ENCODE measurements at regions not wholly inside any gene's neighbourhood (a gene's known extent, or its start where the extent isn't known, plus 50 kb on each side); places are given as distances from the start of the nearest gene placed in this dataset.

DNA sequence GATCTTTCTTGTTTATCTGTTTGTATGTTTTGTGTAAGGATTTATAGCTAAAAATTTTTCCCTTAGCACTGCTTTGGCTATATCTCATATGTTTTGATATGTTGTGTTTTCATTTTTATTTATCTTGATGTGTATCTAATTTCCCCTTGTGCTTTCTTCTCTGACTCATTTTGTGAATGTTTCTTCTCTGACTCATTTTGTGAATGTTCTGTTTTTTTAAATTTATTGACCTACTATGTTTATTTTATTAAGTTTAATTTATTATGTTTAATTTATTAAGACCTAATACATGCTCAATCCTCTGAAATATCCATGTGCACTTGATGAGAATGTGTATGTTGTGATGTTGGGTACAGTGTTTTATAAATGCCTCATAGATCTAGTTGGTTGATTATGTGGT is 793.5 kb upstream of the CADM2 start:
- DNase-seq, result no peak

DNA sequence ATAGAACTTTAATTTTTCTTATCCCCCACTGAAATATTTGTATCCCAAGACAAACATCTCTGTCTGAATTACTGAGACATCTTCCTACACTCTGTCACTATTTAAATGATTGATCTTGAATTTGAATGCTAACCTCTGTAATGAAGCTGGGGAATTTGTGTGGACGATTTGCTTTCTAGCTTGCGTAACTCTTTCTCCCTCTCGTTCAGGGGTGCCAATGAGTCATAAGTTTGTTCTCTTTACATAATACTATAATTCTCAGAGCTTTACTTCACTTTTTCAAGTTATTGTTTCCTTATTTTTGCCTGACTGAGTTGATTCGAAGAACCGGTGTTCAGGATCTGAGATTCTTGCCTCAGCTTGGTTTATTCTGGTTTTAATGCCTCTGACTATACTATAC is 783.3 kb upstream of the CADM2 start:
- Histone ChIP-seq H3K9me3 (ENCODE audit: low read length) (peaks cover 54% of the 10 kb centered on the region), H3K27me3 (ENCODE audit: low read length) (no peaks in the 10 kb centered on the region), H3K4me3 (ENCODE audit: low read length) (no peak overlapping the region), H3K4me2 (ENCODE audit: low read depth, low read length, poor library complexity, severe bottlenecking) (no peak overlapping the region), H3K9me2 (replicated peaks; ENCODE audit: insufficient read depth, low read length) (no peaks in the 10 kb centered on the region), H3K4me1 (ENCODE audit: low read length) (no peaks in the 10 kb centered on the region), H3K79me2 (ENCODE audit: low read length) (no peaks in the 10 kb centered on the region), H3K27ac (ENCODE audit: low read length) (no peak overlapping the region), H3K36me3 (ENCODE audit: insufficient read depth, low read length) (no peaks in the 10 kb centered on the region), H2AFZ (ENCODE audit: low read length) (no peak overlapping the region), H4K20me1 (ENCODE audit: insufficient read depth, low read depth, low read length) (no peaks in the 10 kb centered on the region), H3K9ac (ENCODE audit: low read length) (no peak overlapping the region)
- no peak for DNase-seq

More for the DNA sequence above, 793.5 kb upstream of the CADM2 start:
- Histone ChIP-seq H3K27ac (ENCODE audit: low read length) (no peak overlapping the region), H3K4me1 (ENCODE audit: low read length) (no peaks in the 10 kb centered on the region), H3K27me3 (ENCODE audit: low read length) (no peaks in the 10 kb centered on the region), H3K9ac (ENCODE audit: low read length) (no peak overlapping the region), H2AFZ (ENCODE audit: low read length) (no peak overlapping the region), H3K9me3 (ENCODE audit: low read length) (peaks cover 36% of the 10 kb centered on the region), H3K9me2 (replicated peaks; ENCODE audit: insufficient read depth, low read length) (no peaks in the 10 kb centered on the region), H3K4me3 (ENCODE audit: low read length) (no peak overlapping the region), H4K20me1 (ENCODE audit: insufficient read depth, low read depth, low read length) (no peaks in the 10 kb centered on the region), H3K79me2 (ENCODE audit: low read length) (no peaks in the 10 kb centered on the region), H3K36me3 (ENCODE audit: insufficient read depth, low read length) (no peaks in the 10 kb centered on the region), H3K4me2 (ENCODE audit: low read depth, low read length, poor library complexity, severe bottlenecking) (no peak overlapping the region)

DNA sequence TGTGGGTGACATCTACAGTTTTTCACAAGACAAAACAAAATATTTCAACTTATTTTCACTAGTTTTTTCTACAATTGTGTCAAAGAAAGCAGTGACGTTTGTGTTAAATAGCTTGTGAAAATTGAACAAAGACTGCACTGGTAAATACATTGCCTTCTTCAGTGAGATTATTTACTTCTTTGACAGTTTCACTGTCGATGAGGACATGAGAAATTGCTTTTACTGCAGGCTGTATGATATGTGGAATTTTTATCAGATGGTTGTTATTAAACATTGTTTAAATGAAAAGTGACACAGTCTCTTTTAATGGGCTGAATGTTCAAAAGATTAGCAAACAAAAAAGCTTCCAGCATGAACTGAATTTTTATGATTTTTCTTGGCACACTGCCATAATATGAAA is 773.9 kb upstream of the CADM2 start:
- no peak overlapping the region for H3K4me2 ChIP-seq (ENCODE audit: low read depth, low read length, poor library complexity, severe bottlenecking)
- DNase-seq, result no peak
- H3K36me3 ChIP-seq (ENCODE audit: insufficient read depth, low read length), result no peaks in the 10 kb centered on the region
- no peak overlapping the region for H3K9ac ChIP-seq (ENCODE audit: low read length)
- no peaks in the 10 kb centered on the region for H3K9me2 ChIP-seq (replicated peaks; ENCODE audit: insufficient read depth, low read length)
- no peaks in the 10 kb centered on the region for H3K79me2 ChIP-seq (ENCODE audit: low read length)
- no peaks in the 10 kb centered on the region for H3K27me3 ChIP-seq (ENCODE audit: low read length)
- no peak overlapping the region for H3K4me3 ChIP-seq (ENCODE audit: low read length)
- no peak overlapping the region for H2AFZ ChIP-seq (ENCODE audit: low read length)
- no peaks in the 10 kb centered on the region for H4K20me1 ChIP-seq (ENCODE audit: insufficient read depth, low read depth, low read length)
- H3K9me3 ChIP-seq (ENCODE audit: low read length), result peaks cover 18% of the 10 kb centered on the region
- no peaks in the 10 kb centered on the region for H3K4me1 ChIP-seq (ENCODE audit: low read length)
- H3K27ac ChIP-seq (ENCODE audit: low read length), result no peak overlapping the region

DNA sequence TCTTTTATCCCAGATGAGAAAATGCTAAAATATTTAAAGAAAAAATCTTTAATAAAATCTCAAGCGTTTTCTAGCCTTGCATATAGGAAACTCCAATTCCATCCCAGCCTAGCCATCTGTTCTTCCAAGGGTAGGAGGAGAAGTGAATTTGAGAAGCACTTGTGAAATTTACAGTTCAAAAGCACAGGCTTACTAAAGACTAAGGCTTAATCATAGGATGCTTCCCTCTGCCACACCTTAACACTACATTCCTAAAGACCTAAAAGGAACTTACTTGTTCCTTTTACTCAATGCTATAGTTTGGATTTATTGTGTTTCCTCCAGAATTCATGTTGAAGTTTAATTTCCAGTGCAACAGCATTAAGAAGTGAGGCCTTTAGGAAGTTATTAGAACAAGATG is 764.8 kb upstream of the CADM2 start:
- Histone ChIP-seq H3K4me2 (ENCODE audit: low read depth, low read length, poor library complexity, severe bottlenecking) (no peak overlapping the region), H3K27ac (ENCODE audit: low read length) (no peak overlapping the region), H3K27me3 (ENCODE audit: low read length) (no peaks in the 10 kb centered on the region), H3K79me2 (ENCODE audit: low read length) (no peaks in the 10 kb centered on the region), H3K36me3 (ENCODE audit: insufficient read depth, low read length) (no peaks in the 10 kb centered on the region), H2AFZ (ENCODE audit: low read length) (no peak overlapping the region), H3K4me3 (ENCODE audit: low read length) (no peak overlapping the region), H3K9me2 (replicated peaks; ENCODE audit: insufficient read depth, low read length) (no peaks in the 10 kb centered on the region), H3K9ac (ENCODE audit: low read length) (no peak overlapping the region), H4K20me1 (ENCODE audit: insufficient read depth, low read depth, low read length) (no peaks in the 10 kb centered on the region), H3K4me1 (ENCODE audit: low read length) (no peaks in the 10 kb centered on the region), H3K9me3 (ENCODE audit: low read length) (peaks cover 17% of the 10 kb centered on the region)
- no peak for DNase-seq

- Histone ChIP-seq H3K79me2 (ENCODE audit: low read length) (no peaks in the 10 kb centered on the region), H3K4me1 (ENCODE audit: low read length) (no peaks in the 10 kb centered on the region), H2AFZ (ENCODE audit: low read length) (no peak overlapping the region), H3K4me3 (ENCODE audit: low read length) (no peak overlapping the region), H3K36me3 (ENCODE audit: insufficient read depth, low read length) (no peaks in the 10 kb centered on the region), H3K9ac (ENCODE audit: low read length) (no peak overlapping the region), H3K27me3 (ENCODE audit: low read length) (no peaks in the 10 kb centered on the region), H3K4me2 (ENCODE audit: low read depth, low read length, poor library complexity, severe bottlenecking) (no peak overlapping the region), H3K27ac (ENCODE audit: low read length) (no peak overlapping the region), H3K9me3 (ENCODE audit: low read length) (peaks cover 19% of the 10 kb centered on the region), H3K9me2 (replicated peaks; ENCODE audit: insufficient read depth, low read length) (no peaks in the 10 kb centered on the region), H4K20me1 (ENCODE audit: insufficient read depth, low read depth, low read length) (no peaks in the 10 kb centered on the region)
- no peak for DNase-seq
These were observed 749.3 kb upstream of the CADM2 start for GRCh38 chr3:84209474-84209873.

DNA sequence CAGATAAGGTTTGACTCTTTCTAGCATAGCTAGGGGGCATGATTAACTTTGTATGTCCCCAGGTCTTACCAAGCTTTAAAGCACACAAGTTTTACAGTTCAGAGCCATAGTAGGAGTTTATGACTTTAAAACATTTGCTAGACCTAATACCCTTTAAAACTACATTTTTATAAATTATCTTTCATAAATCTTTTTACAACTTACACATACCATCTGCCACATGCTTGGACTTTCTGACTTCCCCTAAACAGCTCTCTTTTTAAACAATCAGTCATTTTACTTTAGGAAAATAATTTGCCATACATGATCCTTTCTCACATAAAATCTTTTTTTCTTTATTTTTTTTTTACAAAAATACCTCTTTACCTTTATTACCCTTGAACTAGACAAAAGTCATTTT is 735.3 kb upstream of the CADM2 start:
- no peak overlapping the region for H3K27ac ChIP-seq (ENCODE audit: low read length)
- no peak overlapping the region for H3K9ac ChIP-seq (ENCODE audit: low read length)
- no peaks in the 10 kb centered on the region for H3K36me3 ChIP-seq (ENCODE audit: insufficient read depth, low read length)
- H2AFZ ChIP-seq (ENCODE audit: low read length), result no peak overlapping the region
- no peak overlapping the region for H3K4me3 ChIP-seq (ENCODE audit: low read length)
- no peaks in the 10 kb centered on the region for H4K20me1 ChIP-seq (ENCODE audit: insufficient read depth, low read depth, low read length)
- peaks cover 33% of the 10 kb centered on the region for H3K9me3 ChIP-seq (ENCODE audit: low read length)
- H3K4me1 ChIP-seq (ENCODE audit: low read length), result no peaks in the 10 kb centered on the region
- H3K4me2 ChIP-seq (ENCODE audit: low read depth, low read length, poor library complexity, severe bottlenecking), result no peak overlapping the region
- H3K27me3 ChIP-seq (ENCODE audit: low read length), result no peaks in the 10 kb centered on the region
- no peaks in the 10 kb centered on the region for H3K79me2 ChIP-seq (ENCODE audit: low read length)
- DNase-seq, result no peak
- H3K9me2 ChIP-seq (replicated peaks; ENCODE audit: insufficient read depth, low read length), result no peaks in the 10 kb centered on the region

DNA sequence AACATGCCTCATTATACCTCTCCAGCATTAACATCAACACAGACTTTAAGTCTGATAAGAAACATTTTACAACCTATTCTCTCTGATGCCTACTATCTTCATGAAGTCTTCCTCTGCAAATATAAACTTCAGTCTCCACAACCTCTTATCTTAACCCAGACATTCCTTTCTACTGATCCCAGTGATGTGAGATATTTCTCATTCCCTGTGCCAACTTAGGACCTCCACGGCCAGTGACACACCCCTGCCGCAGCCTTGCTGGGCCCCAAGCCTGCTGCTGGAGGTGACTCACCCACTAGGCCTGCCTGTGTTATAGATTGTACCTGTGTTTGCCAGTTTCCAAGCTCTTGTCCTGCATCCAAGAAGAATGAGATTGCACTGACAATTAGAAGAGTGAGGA is 734.5 kb upstream of the CADM2 start:
- no peaks in the 10 kb centered on the region for H3K36me3 ChIP-seq (ENCODE audit: insufficient read depth, low read length)
- no peak for DNase-seq
- no peaks in the 10 kb centered on the region for H4K20me1 ChIP-seq (ENCODE audit: insufficient read depth, low read depth, low read length)
- H3K27ac ChIP-seq (ENCODE audit: low read length), result no peak overlapping the region
- no peaks in the 10 kb centered on the region for H3K27me3 ChIP-seq (ENCODE audit: low read length)
- H3K79me2 ChIP-seq (ENCODE audit: low read length), result no peaks in the 10 kb centered on the region
- H3K4me2 ChIP-seq (ENCODE audit: low read depth, low read length, poor library complexity, severe bottlenecking), result no peak overlapping the region
- H2AFZ ChIP-seq (ENCODE audit: low read length), result no peak overlapping the region
- peaks cover 34% of the 10 kb centered on the region for H3K9me3 ChIP-seq (ENCODE audit: low read length)
- no peak overlapping the region for H3K4me3 ChIP-seq (ENCODE audit: low read length)
- no peak overlapping the region for H3K9ac ChIP-seq (ENCODE audit: low read length)
- H3K4me1 ChIP-seq (ENCODE audit: low read length), result no peaks in the 10 kb centered on the region
- no peaks in the 10 kb centered on the region for H3K9me2 ChIP-seq (replicated peaks; ENCODE audit: insufficient read depth, low read length)

DNA sequence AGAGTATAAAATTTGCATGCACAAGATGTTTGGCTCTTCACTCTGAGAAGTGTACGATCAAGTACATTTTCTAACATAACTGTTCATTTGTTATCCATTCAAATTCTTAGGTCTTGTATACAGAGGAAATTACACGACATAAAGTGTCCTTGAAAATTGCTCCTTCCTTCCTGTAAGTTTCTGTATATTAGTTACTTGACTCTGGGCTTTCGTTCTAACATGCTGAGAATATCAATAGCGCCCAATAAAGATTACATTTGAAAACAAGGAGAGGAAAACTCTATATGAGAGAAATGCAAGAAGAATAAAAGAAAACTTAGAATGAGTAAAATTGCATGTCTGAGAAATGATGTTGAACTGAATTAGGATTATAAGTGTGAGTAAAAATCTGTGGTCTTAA is 722.5 kb upstream of the CADM2 start:
- no peaks in the 10 kb centered on the region for H3K4me1 ChIP-seq (ENCODE audit: low read length)
- H3K79me2 ChIP-seq (ENCODE audit: low read length), result no peaks in the 10 kb centered on the region
- H3K9me3 ChIP-seq (ENCODE audit: low read length), result peaks cover 6% of the 10 kb centered on the region; the same call in 1 of the 2 replicates
- no peak overlapping the region for H3K4me2 ChIP-seq (ENCODE audit: low read depth, low read length, poor library complexity, severe bottlenecking)
- H3K27ac ChIP-seq (ENCODE audit: low read length), result no peak overlapping the region
- H3K9me2 ChIP-seq (replicated peaks; ENCODE audit: insufficient read depth, low read length), result no peaks in the 10 kb centered on the region
- no peak for DNase-seq
- H3K36me3 ChIP-seq (ENCODE audit: insufficient read depth, low read length), result no peaks in the 10 kb centered on the region
- no peaks in the 10 kb centered on the region for H4K20me1 ChIP-seq (ENCODE audit: insufficient read depth, low read depth, low read length)
- no peaks in the 10 kb centered on the region for H3K27me3 ChIP-seq (ENCODE audit: low read length)
- H3K9ac ChIP-seq (ENCODE audit: low read length), result no peak overlapping the region
- H3K4me3 ChIP-seq (ENCODE audit: low read length), result no peak overlapping the region
- H2AFZ ChIP-seq (ENCODE audit: low read length), result no peak overlapping the region

DNA sequence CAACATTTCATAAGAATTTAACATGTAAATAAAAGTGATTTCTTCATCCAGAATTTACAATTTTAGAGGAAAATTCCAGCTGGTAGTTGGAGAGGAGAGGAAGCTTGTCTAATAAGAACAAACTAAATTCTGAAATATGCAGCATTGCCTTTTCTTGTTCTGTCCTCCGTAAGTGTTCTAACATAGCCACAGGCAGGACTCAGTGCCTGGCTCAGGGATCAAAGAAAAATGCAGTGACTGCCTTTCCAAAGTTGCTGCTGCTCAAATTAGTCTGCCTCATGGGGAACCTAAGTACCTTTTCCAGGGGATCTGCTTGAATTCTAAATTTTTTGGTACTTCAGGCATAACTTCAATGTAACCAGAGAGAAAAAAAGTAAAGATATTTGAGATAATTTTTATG is 713.0 kb upstream of the CADM2 start:
- Histone ChIP-seq H3K27ac (ENCODE audit: low read length) (no peak overlapping the region), H3K4me2 (ENCODE audit: low read depth, low read length, poor library complexity, severe bottlenecking) (no peak overlapping the region), H4K20me1 (ENCODE audit: insufficient read depth, low read depth, low read length) (no peaks in the 10 kb centered on the region), H3K36me3 (ENCODE audit: insufficient read depth, low read length) (no peaks in the 10 kb centered on the region), H3K4me3 (ENCODE audit: low read length) (no peak overlapping the region), H3K9me3 (ENCODE audit: low read length) (peaks cover 17% of the 10 kb centered on the region), H3K4me1 (ENCODE audit: low read length) (no peaks in the 10 kb centered on the region), H3K79me2 (ENCODE audit: low read length) (no peaks in the 10 kb centered on the region), H2AFZ (ENCODE audit: low read length) (no peak overlapping the region), H3K27me3 (ENCODE audit: low read length) (no peaks in the 10 kb centered on the region), H3K9ac (ENCODE audit: low read length) (no peak overlapping the region), H3K9me2 (replicated peaks; ENCODE audit: insufficient read depth, low read length) (no peaks in the 10 kb centered on the region)
- no peak for DNase-seq

All from Karpas-422 (cell line).